Activated B cell treated with CpG ODN at 0.5 μM for 24 hours (primary cell): ENCODE measurements at regions not wholly inside any gene's neighbourhood (a gene's known extent, or its start where the extent isn't known, plus 50 kb on each side); places are given as distances from the start of the nearest gene placed in this dataset.

ENCODE experiments used
- ATAC-seq: fragments of 200-7000 bp; cut with Tn5 transposase; one replicate; pipeline ENCODE4 v1.10.0; 2021; ENCODE audit warnings: low read depth, mild to moderate bottlenecking, moderate library complexity
- CTCF ChIA-PET: fragments of 350-600 bp; sonication (Branson Sonifier 250); formaldehyde crosslinking; loops from one replicate; lab custom pipeline; 2021; ENCODE audit warnings: antibody characterized with exemption; lab: Charles Lee
- POLR2A ChIA-PET: fragments of 350-600 bp; sonication (Branson Sonifier 250); formaldehyde crosslinking; loops from one replicate; lab custom pipeline; 2021; ENCODE audit warnings: antibody characterized with exemption; lab: Charles Lee
- DNase-seq: peaks from one replicate; pipeline ENCODE4 v3.0.0; 2022
- H3K27ac Mint-ChIP-seq: one replicate; pipeline ENCODE4 v1.8.0; 2020; ENCODE audit warnings: mixed read lengths
- H3K27me3 Mint-ChIP-seq: one replicate; pipeline ENCODE4 v1.8.0; 2021; ENCODE audit warnings: mixed read lengths
- H3K36me3 Mint-ChIP-seq: one replicate; pipeline ENCODE4 v1.8.0; 2021; ENCODE audit warnings: low read depth, mixed read lengths
- H3K4me1 Mint-ChIP-seq: one replicate; pipeline ENCODE4 v1.8.0; 2021; ENCODE audit warnings: mixed read lengths
- H3K4me3 Mint-ChIP-seq: one replicate; pipeline ENCODE4 v1.8.0; 2020; ENCODE audit warnings: mild to moderate bottlenecking, mixed read lengths
- H3K9me3 Mint-ChIP-seq: one replicate; pipeline ENCODE4 v1.8.0; 2020; ENCODE audit warnings: mixed read lengths
- intact Hi-C: fragments of 100-400 bp; cut with micrococcal nuclease; formaldehyde crosslinking; loops from one replicate; pipeline ENCODE4 v1.15.1; 2024
- TF ChIP-seq, protein P1 (sequence below): fragments of 200-600 bp; IDR thresholded peaks from one replicate; pipeline ENCODE4 v1.8.0; 2022; ENCODE audit warnings: antibody characterized with exemption, mild to moderate bottlenecking

DNA sequence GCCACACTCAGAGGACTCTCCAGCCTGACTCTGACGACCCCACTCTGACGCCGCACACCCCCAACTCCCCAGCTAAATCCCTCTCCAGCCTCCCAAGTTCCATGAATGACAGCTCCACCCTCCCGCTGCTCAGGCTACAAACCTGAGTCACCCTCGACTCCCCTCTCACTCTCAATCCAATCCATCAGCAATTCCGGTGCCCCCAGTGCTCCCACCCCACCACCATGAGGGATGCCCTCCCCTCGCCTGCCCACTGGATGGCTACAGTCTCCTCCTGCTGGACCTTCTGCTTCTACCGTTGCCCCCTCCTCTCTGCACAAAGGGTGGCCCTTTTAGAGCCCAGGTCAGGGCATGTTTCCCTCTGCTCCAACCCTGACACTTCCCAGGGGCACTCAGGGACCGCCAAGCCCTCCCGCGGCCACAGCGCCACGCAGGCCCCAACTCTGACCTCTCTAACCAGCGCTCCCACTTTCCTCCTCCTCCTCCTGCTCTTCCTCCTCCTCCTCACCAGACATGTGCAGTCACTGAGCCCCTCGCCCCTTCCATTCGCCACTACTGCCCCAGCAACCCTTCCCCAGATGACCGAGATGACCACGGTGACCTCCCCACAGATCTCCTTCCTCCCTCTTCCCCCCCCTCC, 69.5 kb upstream of the NUP50 start:
- POLR2A ChIA-PET, result no interaction called here
- TF ChIP-seq, protein P1, sequence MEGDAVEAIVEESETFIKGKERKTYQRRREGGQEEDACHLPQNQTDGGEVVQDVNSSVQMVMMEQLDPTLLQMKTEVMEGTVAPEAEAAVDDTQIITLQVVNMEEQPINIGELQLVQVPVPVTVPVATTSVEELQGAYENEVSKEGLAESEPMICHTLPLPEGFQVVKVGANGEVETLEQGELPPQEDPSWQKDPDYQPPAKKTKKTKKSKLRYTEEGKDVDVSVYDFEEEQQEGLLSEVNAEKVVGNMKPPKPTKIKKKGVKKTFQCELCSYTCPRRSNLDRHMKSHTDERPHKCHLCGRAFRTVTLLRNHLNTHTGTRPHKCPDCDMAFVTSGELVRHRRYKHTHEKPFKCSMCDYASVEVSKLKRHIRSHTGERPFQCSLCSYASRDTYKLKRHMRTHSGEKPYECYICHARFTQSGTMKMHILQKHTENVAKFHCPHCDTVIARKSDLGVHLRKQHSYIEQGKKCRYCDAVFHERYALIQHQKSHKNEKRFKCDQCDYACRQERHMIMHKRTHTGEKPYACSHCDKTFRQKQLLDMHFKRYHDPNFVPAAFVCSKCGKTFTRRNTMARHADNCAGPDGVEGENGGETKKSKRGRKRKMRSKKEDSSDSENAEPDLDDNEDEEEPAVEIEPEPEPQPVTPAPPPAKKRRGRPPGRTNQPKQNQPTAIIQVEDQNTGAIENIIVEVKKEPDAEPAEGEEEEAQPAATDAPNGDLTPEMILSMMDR, result no peak
- no peak overlapping the region for H3K4me3 Mint-ChIP-seq
- H3K9me3 Mint-ChIP-seq, result no peaks in the 10 kb centered on the region
- H3K4me1 Mint-ChIP-seq, result no peaks in the 10 kb centered on the region
- ATAC-seq (no peak), DNase-seq (no peak)
- CTCF ChIA-PET, result no interaction called here
- no peaks in the 10 kb centered on the region for H3K36me3 Mint-ChIP-seq
- intact Hi-C loops, result no loop called here
- no peak overlapping the region for H3K27ac Mint-ChIP-seq
- peaks cover 38% of the 10 kb centered on the region for H3K27me3 Mint-ChIP-seq

DNA sequence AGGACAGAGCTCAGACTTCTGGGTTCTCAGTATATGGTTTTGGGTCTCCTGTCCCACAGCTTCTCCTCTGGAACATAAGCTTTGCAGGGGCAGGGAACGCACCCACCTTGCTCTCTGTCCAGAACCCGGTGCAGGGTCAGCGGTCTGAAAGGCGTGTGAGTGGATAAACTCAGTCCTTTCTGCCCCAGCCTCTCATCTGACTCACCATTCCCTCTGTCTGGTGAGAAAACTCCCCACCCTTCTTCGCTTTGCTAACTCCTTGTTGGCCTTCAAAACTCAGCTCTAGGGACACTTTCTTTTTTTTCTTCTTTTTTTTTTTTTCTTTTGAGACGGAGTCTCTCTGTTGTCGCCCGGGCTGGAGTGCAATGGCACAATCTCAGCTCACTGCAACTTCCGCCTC, 68.9 kb upstream of the NUP50 start:
- intact Hi-C loops, result no loop called here
- ATAC-seq (no peak), DNase-seq (no peak)
- TF ChIP-seq, protein P1, result no peak
- Mint-ChIP-seq H3K36me3 (no peaks in the 10 kb centered on the region), H3K9me3 (no peaks in the 10 kb centered on the region), H3K4me3 (no peak overlapping the region), H3K27ac (no peak overlapping the region), H3K4me1 (no peaks in the 10 kb centered on the region), H3K27me3 (peaks cover 38% of the 10 kb centered on the region)
- CTCF ChIA-PET, result no interaction called here
- POLR2A ChIA-PET, result no interaction called here

DNA sequence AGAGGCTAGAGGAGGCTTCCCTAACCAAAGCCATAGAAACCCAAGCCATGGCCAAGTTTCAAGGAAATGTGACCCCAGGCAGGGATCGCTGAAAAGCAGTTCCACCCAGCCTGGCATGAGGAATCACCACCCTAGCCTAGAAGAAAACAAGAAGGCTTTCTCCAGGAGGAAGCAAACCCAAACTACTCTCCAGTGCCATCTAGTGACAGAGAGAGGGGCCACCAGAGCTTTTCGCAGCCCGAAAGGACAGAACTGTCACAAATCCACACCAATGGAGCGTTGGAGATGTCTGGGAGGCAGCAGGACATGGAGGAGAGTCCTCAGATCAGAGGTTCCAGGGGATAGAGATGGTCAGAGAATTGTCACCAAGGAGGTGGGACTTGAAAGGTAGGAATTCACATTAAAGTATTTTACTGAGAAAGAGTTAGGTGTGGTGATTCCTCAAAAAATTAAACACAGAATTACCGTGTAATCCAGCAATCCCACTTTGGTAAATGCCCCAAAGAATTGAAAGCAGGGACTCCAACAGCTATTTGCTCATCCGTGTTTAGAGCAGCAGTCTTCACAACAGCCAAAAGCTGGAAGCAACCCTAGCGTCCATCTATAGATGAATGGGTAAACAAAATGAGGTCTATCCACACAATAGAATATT, 67.3 kb upstream of the NUP50 start:
- Mint-ChIP-seq H3K4me1 (no peaks in the 10 kb centered on the region), H3K27me3 (peaks cover 28% of the 10 kb centered on the region), H3K4me3 (no peak overlapping the region), H3K27ac (no peak overlapping the region), H3K36me3 (no peaks in the 10 kb centered on the region), H3K9me3 (no peaks in the 10 kb centered on the region)
- intact Hi-C loops, result no loop called here
- CTCF ChIA-PET, result interaction anchor here (0.6 kb wide), 1 partner anchor 1077 kb away, joined by 4 read pairs; no protein-coding TSS in a partner anchor
- TF ChIP-seq, protein P1, result no peak
- ATAC-seq, result no peak
- POLR2A ChIA-PET, result no interaction called here
- DNase-seq, result no peak

DNA sequence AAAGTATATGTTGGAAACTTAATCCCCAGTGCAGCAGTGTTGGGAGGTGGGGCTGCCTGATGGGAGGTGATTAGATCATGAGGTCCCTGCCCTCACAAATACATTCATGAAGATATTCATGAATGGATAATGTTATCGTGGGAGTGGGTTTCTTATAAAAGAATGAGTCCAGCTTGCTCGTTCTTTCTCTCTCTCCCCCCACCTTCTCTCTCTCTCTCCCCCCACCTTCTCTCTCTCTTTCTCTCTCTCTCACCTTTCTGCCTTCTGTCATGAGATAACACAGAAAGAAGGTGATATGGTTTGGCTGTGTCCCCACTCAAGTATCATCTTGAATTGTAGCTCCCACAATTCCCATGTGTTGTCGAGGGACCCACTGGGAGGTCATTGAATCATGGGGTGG, 66.7 kb upstream of the NUP50 start:
- POLR2A ChIA-PET, result no interaction called here
- DNase-seq (no peak), ATAC-seq (no peak)
- Mint-ChIP-seq H3K4me1 (peaks cover 3% of the 10 kb centered on the region), H3K4me3 (no peak overlapping the region), H3K27ac (no peak overlapping the region), H3K27me3 (peaks cover 33% of the 10 kb centered on the region), H3K36me3 (no peaks in the 10 kb centered on the region), H3K9me3 (no peaks in the 10 kb centered on the region)
- CTCF ChIA-PET, result no interaction called here
- intact Hi-C loops, result no loop called here
- TF ChIP-seq, protein P1, result no peak

DNA sequence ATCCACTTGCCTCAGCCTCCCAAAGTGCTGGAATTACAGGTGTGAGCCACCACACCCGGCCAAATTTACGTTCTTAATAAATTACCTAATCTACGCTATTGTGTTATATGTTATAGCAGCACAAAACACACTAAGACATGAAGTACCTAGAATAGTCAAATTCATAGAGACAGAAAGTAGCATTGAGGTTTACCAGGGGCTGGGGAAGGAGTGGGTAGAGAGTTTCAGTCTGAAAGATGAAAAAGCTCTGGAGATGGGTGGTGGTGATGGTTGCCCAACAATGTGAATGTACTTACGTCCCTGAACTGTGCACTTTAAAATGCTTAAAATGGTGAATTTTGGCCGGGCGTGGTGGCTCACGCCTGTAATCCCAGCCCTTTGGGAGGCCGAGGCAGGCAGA, 65.7 kb upstream of the NUP50 start:
- peaks cover 35% of the 10 kb centered on the region for H3K27me3 Mint-ChIP-seq
- H3K36me3 Mint-ChIP-seq, result no peaks in the 10 kb centered on the region
- H3K4me3 Mint-ChIP-seq, result no peak overlapping the region
- intact Hi-C loops, result no loop called here
- ATAC-seq (no peak), DNase-seq (no peak)
- ChIA-PET CTCF (no interaction called here), POLR2A (no interaction called here)
- H3K4me1 Mint-ChIP-seq, result peaks cover 3% of the 10 kb centered on the region
- no peak overlapping the region for H3K27ac Mint-ChIP-seq
- H3K9me3 Mint-ChIP-seq, result no peaks in the 10 kb centered on the region
- TF ChIP-seq, protein P1, result no peak
